HEK293 (cell line): ENCODE measurements at regions not wholly inside any gene's neighbourhood (a gene's known extent, or its start where the extent isn't known, plus 50 kb on each side); places are given as distances from the start of the nearest gene placed in this dataset.

Experiments
- CTCF ChIA-PET: fragments of 350-600 bp; formaldehyde crosslinking; extraction: SDS; loops from one replicate; lab custom pipeline; 2021; ENCODE audit warnings: antibody characterized with exemption; lab: Yijun Ruan, JAX
- POLR2A ChIA-PET: fragments of 300-600 bp; formaldehyde crosslinking; extraction: SDS; loops from one replicate; lab custom pipeline; 2020; ENCODE audit warnings: antibody characterized with exemption, inconsistent platforms; lab: Yijun Ruan, JAX
- H3K27ac ChIP-seq: fragments of 200-500 bp; sonication (Bioruptor generic); 2 replicates; pipeline ENCODE4 v1.5.1; 2014; ENCODE audit warnings: low read depth, low read length, control low read depth, inconsistent platforms; ENCODE audit errors: extremely low read depth
- H3K36me3 ChIP-seq, 2 experiments: fragments of 200-500 bp in 1 of 2; sonication (Bioruptor generic) in 1 of 2; 1 replicate in 1 of 2; 2 replicates in 1 of 2; pipeline ENCODE4 v1.5.1; 2014 to 2017; ENCODE audit warnings: inconsistent platforms in 2 of 2, low read length in 2 of 2; ENCODE audit not compliant: control insufficient read depth in 2 of 2, insufficient read depth in 1 of 2
- H3K4me1 ChIP-seq: fragments of 200-500 bp; sonication (Bioruptor generic); 2 replicates; pipeline ENCODE4 v1.5.1; 2014; ENCODE audit warnings: mild to moderate bottlenecking, low read length, inconsistent platforms; ENCODE audit not compliant: control insufficient read depth, insufficient read depth
- H3K4me3 ChIP-seq: 2 replicates; pipeline ENCODE4 v1.5.1; 2011; ENCODE audit warnings: low read depth, mild to moderate bottlenecking, control low read depth, low read length, moderate library complexity
- H3K9me3 ChIP-seq: fragments of 200-500 bp; sonication (Bioruptor generic); 2 replicates; pipeline ENCODE4 v1.5.1; 2014; ENCODE audit warnings: low read depth, low read length, inconsistent platforms; ENCODE audit not compliant: control insufficient read depth, insufficient read depth
- BCL11B ChIP-seq: fragments of 450-650 bp; formaldehyde crosslinking; IDR thresholded peaks from 2 replicates; pipeline ENCODE4 v1.5.1; 2016; ENCODE audit warnings: low read depth, missing biosample characterization, missing genetic modification characterization
- GLIS1 ChIP-seq: fragments of 450-650 bp; formaldehyde crosslinking; IDR thresholded peaks from 2 replicates; pipeline ENCODE4 v1.5.1; 2016; ENCODE audit warnings: missing biosample characterization, missing genetic modification characterization
- HOXD13 ChIP-seq: sonication (generic); formaldehyde crosslinking; IDR thresholded peaks from 2 replicates; pipeline ENCODE4 v1.8.0; 2022; ENCODE audit warnings: missing genetic modification reagents, borderline replicate concordance
- SETDB1 ChIP-seq: IDR thresholded peaks from one replicate; pipeline ENCODE4 v1.6.1; 2017; ENCODE audit warnings: mild to moderate bottlenecking, low read length, moderate library complexity, mixed read lengths; ENCODE audit not compliant: insufficient read length
- TCF7L2 ChIP-seq: IDR thresholded peaks from 2 replicates; pipeline ENCODE4 v1.6.1; 2011; ENCODE audit warnings: low read depth, mild to moderate bottlenecking, inconsistent platforms, low read length, moderate library complexity, borderline replicate concordance
- ZBTB20 ChIP-seq: fragments of 450-650 bp; formaldehyde crosslinking; IDR thresholded peaks from 2 replicates; pipeline ENCODE4 v1.5.1; 2016; ENCODE audit warnings: missing biosample characterization, missing genetic modification characterization
- ZBTB7A ChIP-seq: fragments of 450-650 bp; formaldehyde crosslinking; IDR thresholded peaks from 2 replicates; pipeline ENCODE4 v1.5.1; 2016; ENCODE audit warnings: low read depth, missing biosample characterization, missing genetic modification characterization
- ZFP69B ChIP-seq: fragments of 450-650 bp; formaldehyde crosslinking; IDR thresholded peaks from 2 replicates; pipeline ENCODE4 v1.5.1; 2016; ENCODE audit warnings: missing biosample characterization, missing genetic modification characterization
- ZNF112 ChIP-seq: fragments of 450-650 bp; formaldehyde crosslinking; IDR thresholded peaks from 2 replicates; pipeline ENCODE4 v1.5.0; 2017; ENCODE audit warnings: missing biosample characterization, missing genetic modification characterization
- ZNF174 ChIP-seq: fragments of 450-650 bp; formaldehyde crosslinking; IDR thresholded peaks from 2 replicates; pipeline ENCODE4 v1.5.0; 2017; ENCODE audit warnings: missing biosample characterization, mild to moderate bottlenecking, missing genetic modification characterization
- ZNF184 ChIP-seq: fragments of 450-650 bp; IDR thresholded peaks from 2 replicates; pipeline ENCODE4 v1.5.1; 2018; ENCODE audit warnings: missing biosample characterization, mild to moderate bottlenecking, missing genetic modification characterization
- ZNF266 ChIP-seq: fragments of 450-650 bp; formaldehyde crosslinking; IDR thresholded peaks from 2 replicates; pipeline ENCODE4 v1.5.1; 2016; ENCODE audit warnings: missing biosample characterization, missing genetic modification characterization, low read depth
- ZNF391 ChIP-seq: fragments of 450-650 bp; formaldehyde crosslinking; IDR thresholded peaks from 2 replicates; pipeline ENCODE4 v1.5.1; 2016; ENCODE audit warnings: low read depth, missing biosample characterization, missing genetic modification characterization, borderline replicate concordance
- ZNF394 ChIP-seq: fragments of 450-650 bp; formaldehyde crosslinking; IDR thresholded peaks from 2 replicates; pipeline ENCODE4 v1.5.1; 2016; ENCODE audit warnings: missing biosample characterization, missing genetic modification characterization, mild to moderate bottlenecking, moderate library complexity, borderline replicate concordance
- ZNF426 ChIP-seq: fragments of 450-650 bp; formaldehyde crosslinking; IDR thresholded peaks from 2 replicates; pipeline ENCODE4 v1.5.1; 2017; ENCODE audit warnings: missing biosample characterization, missing genetic modification characterization, mild to moderate bottlenecking, inconsistent platforms, moderate library complexity
- ZNF555 ChIP-seq: fragments of 450-650 bp; formaldehyde crosslinking; conservative IDR thresholded peaks from 2 replicates; pipeline ENCODE4 v1.5.1; 2017; ENCODE audit warnings: missing biosample characterization, mild to moderate bottlenecking, missing genetic modification characterization, inconsistent platforms
- ZNF561 ChIP-seq: fragments of 450-650 bp; IDR thresholded peaks from 2 replicates; pipeline ENCODE4 v1.5.1; 2018; ENCODE audit warnings: missing biosample characterization, missing genetic modification characterization, borderline replicate concordance
- ZNF585B ChIP-seq: fragments of 450-650 bp; formaldehyde crosslinking; IDR thresholded peaks from 2 replicates; pipeline ENCODE4 v1.5.1; 2016; ENCODE audit warnings: missing biosample characterization, missing genetic modification characterization
- ZNF596 ChIP-seq: fragments of 450-650 bp; IDR thresholded peaks from 2 replicates; pipeline ENCODE4 v1.5.0; 2018; ENCODE audit warnings: missing biosample characterization, mild to moderate bottlenecking, missing genetic modification characterization, moderate library complexity
- ZNF626 ChIP-seq: fragments of 450-650 bp; sonication (Bioruptor Pico); formaldehyde crosslinking; IDR thresholded peaks from 2 replicates; pipeline ENCODE4 v1.5.1; 2018; ENCODE audit warnings: missing biosample characterization, missing genetic modification characterization, inconsistent platforms
- ZNF660 ChIP-seq: fragments of 450-650 bp; IDR thresholded peaks from 2 replicates; pipeline ENCODE4 v1.5.1; 2018; ENCODE audit warnings: missing biosample characterization, mild to moderate bottlenecking, missing genetic modification characterization
- ZSCAN23 ChIP-seq: fragments of 450-650 bp; formaldehyde crosslinking; IDR thresholded peaks from 2 replicates; pipeline ENCODE4 v1.5.1; 2016; ENCODE audit warnings: missing biosample characterization, missing genetic modification characterization
- TF ChIP-seq, protein P1 (sequence below): fragments of 450-650 bp; formaldehyde crosslinking; IDR thresholded peaks from 2 replicates; pipeline ENCODE4 v1.5.1; 2016; ENCODE audit warnings: missing biosample characterization, missing genetic modification characterization
- TF ChIP-seq, protein P2 (sequence below): fragments of 450-650 bp; formaldehyde crosslinking; conservative IDR thresholded peaks from 2 replicates; pipeline ENCODE4 v1.5.1; 2016; ENCODE audit warnings: low read depth, missing biosample characterization, missing genetic modification characterization

DNA sequence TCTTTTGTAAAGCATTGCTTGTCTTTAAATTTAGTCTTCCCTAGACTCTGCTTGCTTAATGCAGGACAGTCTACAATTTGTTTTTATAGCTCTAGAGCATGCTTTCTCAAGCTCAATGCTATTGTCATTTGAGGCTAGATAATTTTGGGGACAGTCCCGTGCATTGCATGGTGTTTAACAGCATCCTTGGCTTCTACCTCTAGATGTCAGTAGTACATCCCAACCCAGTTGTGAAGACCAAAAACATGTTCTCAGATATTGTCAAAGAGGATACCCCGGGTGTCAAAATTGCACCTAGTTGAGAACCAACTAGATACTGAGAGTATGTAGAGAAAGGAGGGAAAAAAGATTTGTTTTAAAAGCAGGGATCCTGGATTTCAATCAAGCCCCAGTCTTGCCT is 277.5 kb downstream of the CEMIP2 start:
- no peaks in the 10 kb centered on the region for H3K36me3 ChIP-seq
- ChIA-PET CTCF (interaction anchor here (0.5 to 1.2 kb wide), 3 partner anchors 34 to 1699 kb away, joined by 3 to 4 read pairs (median 3); no protein-coding TSS in a partner anchor), POLR2A (no interaction called here)
- no peak for TF ChIP-seq GLIS1 (tag by site-specific recombination)
- no peak for TF ChIP-seq ZNF112 (tag by site-specific recombination)
- TF ChIP-seq ZNF184 (tag by site-specific recombination), result no peak
- no peak for TF ChIP-seq ZBTB7A (tag by site-specific recombination)
- TF ChIP-seq SETDB1, result no peak
- TF ChIP-seq ZNF426, result no peak
- no peak for TF ChIP-seq ZNF174 (tag by site-specific recombination)
- TF ChIP-seq, protein P1, sequence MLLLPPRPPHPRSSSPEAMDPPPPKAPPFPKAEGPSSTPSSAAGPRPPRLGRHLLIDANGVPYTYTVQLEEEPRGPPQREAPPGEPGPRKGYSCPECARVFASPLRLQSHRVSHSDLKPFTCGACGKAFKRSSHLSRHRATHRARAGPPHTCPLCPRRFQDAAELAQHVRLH (tag by site-specific recombination), result no peak
- no peak for TF ChIP-seq ZNF561 (tag by site-specific recombination)
- TF ChIP-seq TCF7L2, result no peak
- no peak for TF ChIP-seq HOXD13 (CRISPR knock-in tag)
- H3K27ac ChIP-seq, result no peak overlapping the region
- H3K4me3 ChIP-seq, result no peak overlapping the region
- no peaks in the 10 kb centered on the region for H3K9me3 ChIP-seq
- H3K4me1 ChIP-seq, result no peaks in the 10 kb centered on the region

DNA sequence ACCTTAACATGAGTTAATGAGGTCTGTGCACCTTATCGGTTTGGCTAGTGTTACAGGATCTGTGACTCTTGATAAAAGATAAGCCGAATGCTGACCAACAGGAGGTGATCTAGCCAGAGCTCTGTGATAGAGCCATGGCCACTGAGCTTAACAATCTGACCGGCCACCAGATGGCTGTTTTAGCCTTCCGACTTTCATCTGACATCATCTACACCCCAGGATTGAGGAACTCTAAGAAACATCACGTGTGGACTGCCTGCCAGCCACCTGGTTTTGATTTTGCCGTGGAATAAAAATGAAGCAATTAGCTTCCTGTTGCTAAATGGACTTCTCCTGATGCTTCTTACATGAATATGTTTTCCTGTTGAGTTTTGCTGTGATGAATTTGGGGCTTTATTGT is 281.3 kb downstream of the CEMIP2 start:
- H3K36me3 ChIP-seq, result no peaks in the 10 kb centered on the region
- ChIA-PET CTCF (no interaction called here), POLR2A (no interaction called here)
- no peak overlapping the region for H3K27ac ChIP-seq
- H3K4me1 ChIP-seq, result no peaks in the 10 kb centered on the region
- H3K9me3 ChIP-seq, result no peaks in the 10 kb centered on the region
- no peak for TF ChIP-seq ZNF596 (tag by site-specific recombination)
- TF ChIP-seq BCL11B (tag by site-specific recombination), result no peak
- no peak for TF ChIP-seq ZFP69B
- TF ChIP-seq ZNF585B, result no peak
- TF ChIP-seq ZNF394 (tag by site-specific recombination), result no peak
- TF ChIP-seq ZNF266 (tag by site-specific recombination), result no peak
- no peak for TF ChIP-seq ZNF626
- TF ChIP-seq ZBTB20 (tag by site-specific recombination), result no peak
- no peak for TF ChIP-seq ZSCAN23
- no peak for TF ChIP-seq ZNF660 (tag by site-specific recombination)
- TF ChIP-seq ZNF391 (tag by site-specific recombination), result no peak
- TF ChIP-seq ZNF555 (tag by site-specific recombination), result no peak
- TF ChIP-seq, protein P2, sequence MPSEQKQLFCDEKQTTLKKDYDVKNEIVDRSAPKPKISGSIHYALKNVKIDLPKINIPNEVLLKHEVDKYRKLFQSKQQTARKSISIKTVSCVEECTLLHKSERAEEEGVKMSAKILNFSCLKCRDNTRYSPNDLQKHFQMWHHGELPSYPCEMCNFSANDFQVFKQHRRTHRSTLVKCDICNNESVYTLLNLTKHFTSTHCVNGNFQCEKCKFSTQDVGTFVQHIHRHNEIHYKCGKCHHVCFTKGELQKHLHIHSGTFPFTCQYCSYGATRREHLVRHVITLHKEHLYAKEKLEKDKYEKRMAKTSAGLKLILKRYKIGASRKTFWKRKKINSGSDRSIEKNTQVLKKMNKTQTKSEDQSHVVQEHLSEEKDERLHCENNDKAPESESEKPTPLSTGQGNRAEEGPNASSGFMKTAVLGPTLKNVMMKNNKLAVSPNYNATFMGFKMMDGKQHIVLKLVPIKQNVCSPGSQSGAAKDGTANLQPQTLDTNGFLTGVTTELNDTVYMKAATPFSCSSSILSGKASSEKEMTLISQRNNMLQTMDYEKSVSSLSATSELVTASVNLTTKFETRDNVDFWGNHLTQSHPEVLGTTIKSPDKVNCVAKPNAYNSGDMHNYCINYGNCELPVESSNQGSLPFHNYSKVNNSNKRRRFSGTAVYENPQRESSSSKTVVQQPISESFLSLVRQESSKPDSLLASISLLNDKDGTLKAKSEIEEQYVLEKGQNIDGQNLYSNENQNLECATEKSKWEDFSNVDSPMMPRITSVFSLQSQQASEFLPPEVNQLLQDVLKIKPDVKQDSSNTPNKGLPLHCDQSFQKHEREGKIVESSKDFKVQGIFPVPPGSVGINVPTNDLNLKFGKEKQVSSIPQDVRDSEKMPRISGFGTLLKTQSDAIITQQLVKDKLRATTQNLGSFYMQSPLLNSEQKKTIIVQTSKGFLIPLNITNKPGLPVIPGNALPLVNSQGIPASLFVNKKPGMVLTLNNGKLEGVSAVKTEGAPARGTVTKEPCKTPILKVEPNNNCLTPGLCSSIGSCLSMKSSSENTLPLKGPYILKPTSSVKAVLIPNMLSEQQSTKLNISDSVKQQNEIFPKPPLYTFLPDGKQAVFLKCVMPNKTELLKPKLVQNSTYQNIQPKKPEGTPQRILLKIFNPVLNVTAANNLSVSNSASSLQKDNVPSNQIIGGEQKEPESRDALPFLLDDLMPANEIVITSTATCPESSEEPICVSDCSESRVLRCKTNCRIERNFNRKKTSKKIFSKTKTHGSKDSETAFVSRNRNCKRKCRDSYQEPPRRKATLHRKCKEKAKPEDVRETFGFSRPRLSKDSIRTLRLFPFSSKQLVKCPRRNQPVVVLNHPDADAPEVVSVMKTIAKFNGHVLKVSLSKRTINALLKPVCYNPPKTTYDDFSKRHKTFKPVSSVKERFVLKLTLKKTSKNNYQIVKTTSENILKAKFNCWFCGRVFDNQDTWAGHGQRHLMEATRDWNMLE (tag by site-specific recombination), result no peak
- no peak overlapping the region for H3K4me3 ChIP-seq
